Astrocyte (in vitro differentiated cells and primary cell): ENCODE measurements at regions not wholly inside any gene's neighbourhood (a gene's known extent, or its start where the extent isn't known, plus 50 kb on each side); places are given as distances from the start of the nearest gene placed in this dataset.

Experiments
- DNase-seq: peaks from one replicate; pipeline ENCODE4 v3.0.0-alpha.2; 2010; ENCODE audit warnings: low read depth
- FAIRE-seq: peaks from 2 replicates; lab custom pipeline; 2011; peaks lifted over from hg19 to GRCh38; lab: Jason Lieb, UNC
- H2AFZ ChIP-seq: 2 replicates; pipeline ENCODE4 v1.6.0; 2012; ENCODE audit warnings: low read depth, low read length, inconsistent platforms
- H3K27ac ChIP-seq: 2 replicates; pipeline ENCODE4 v1.5.1; 2011; ENCODE audit warnings: low read depth, low read length, inconsistent platforms
- H3K27me3 ChIP-seq: 2 replicates; pipeline ENCODE4 v1.6.0; 2011; ENCODE audit warnings: low read length, inconsistent platforms; ENCODE audit not compliant: insufficient read depth
- H3K36me3 ChIP-seq: 2 replicates; pipeline ENCODE4 v1.5.1; 2011; ENCODE audit warnings: low read length, inconsistent platforms; ENCODE audit not compliant: insufficient read depth
- H3K4me1 ChIP-seq: 2 replicates; pipeline ENCODE4 v1.5.1; 2011; ENCODE audit warnings: low read length, inconsistent platforms; ENCODE audit not compliant: insufficient read depth
- H3K4me2 ChIP-seq: 2 replicates; pipeline ENCODE4 v1.6.0; 2012; ENCODE audit warnings: low read length, inconsistent platforms
- H3K4me3 ChIP-seq: 2 replicates; pipeline ENCODE4 v1.5.1; 2011; ENCODE audit warnings: low read depth, mild to moderate bottlenecking, low read length, inconsistent platforms; ENCODE audit not compliant: insufficient read depth
- H3K79me2 ChIP-seq: 2 replicates; pipeline ENCODE4 v1.6.0; 2012; ENCODE audit warnings: mild to moderate bottlenecking, low read length, inconsistent platforms; ENCODE audit not compliant: insufficient read depth
- H3K9ac ChIP-seq: 2 replicates; pipeline ENCODE4 v1.6.0; 2012; ENCODE audit warnings: mild to moderate bottlenecking, low read length, inconsistent platforms
- H3K9me3 ChIP-seq: 2 replicates; pipeline ENCODE4 v1.5.1; 2012; ENCODE audit warnings: low read depth, mild to moderate bottlenecking, low read length, inconsistent platforms; ENCODE audit not compliant: insufficient read depth
- H4K20me1 ChIP-seq: 2 replicates; pipeline ENCODE4 v1.6.0; 2012; ENCODE audit warnings: low read length, inconsistent platforms; ENCODE audit not compliant: insufficient read depth
- H3K27ac Mint-ChIP-seq: one replicate; pipeline ENCODE4 v1.8.0; 2021; ENCODE audit warnings: mild to moderate bottlenecking, mixed read lengths; ENCODE audit not compliant: unreplicated experiment
- H3K27me3 Mint-ChIP-seq: one replicate; pipeline ENCODE4 v1.8.0; 2021; ENCODE audit warnings: low read depth, mixed read lengths; ENCODE audit not compliant: unreplicated experiment
- H3K36me3 Mint-ChIP-seq: one replicate; pipeline ENCODE4 v1.8.0; 2021; ENCODE audit warnings: low read depth, mixed read lengths; ENCODE audit not compliant: unreplicated experiment
- H3K4me1 Mint-ChIP-seq: one replicate; pipeline ENCODE4 v1.8.0; 2021; ENCODE audit warnings: low read depth, mixed read lengths; ENCODE audit not compliant: unreplicated experiment
- H3K4me3 Mint-ChIP-seq: one replicate; pipeline ENCODE4 v1.8.0; 2021; ENCODE audit warnings: mild to moderate bottlenecking, moderate library complexity, mixed read lengths; ENCODE audit not compliant: unreplicated experiment
- H3K9me3 Mint-ChIP-seq: one replicate; pipeline ENCODE4 v1.8.0; 2021; ENCODE audit warnings: mild to moderate bottlenecking, mixed read lengths; ENCODE audit not compliant: unreplicated experiment
- EZH2 ChIP-seq: IDR thresholded peaks from 2 replicates; pipeline ENCODE4 v1.6.1; 2012; ENCODE audit warnings: mild to moderate bottlenecking, low read length, inconsistent platforms; ENCODE audit not compliant: insufficient read depth
- TF ChIP-seq, protein P1 (sequence below): IDR thresholded peaks from 2 replicates; pipeline ENCODE4 v1.5.1; 2011; ENCODE audit warnings: low read depth, mild to moderate bottlenecking, inconsistent platforms, low read length, moderate library complexity; ENCODE audit not compliant: insufficient read depth

DNA sequence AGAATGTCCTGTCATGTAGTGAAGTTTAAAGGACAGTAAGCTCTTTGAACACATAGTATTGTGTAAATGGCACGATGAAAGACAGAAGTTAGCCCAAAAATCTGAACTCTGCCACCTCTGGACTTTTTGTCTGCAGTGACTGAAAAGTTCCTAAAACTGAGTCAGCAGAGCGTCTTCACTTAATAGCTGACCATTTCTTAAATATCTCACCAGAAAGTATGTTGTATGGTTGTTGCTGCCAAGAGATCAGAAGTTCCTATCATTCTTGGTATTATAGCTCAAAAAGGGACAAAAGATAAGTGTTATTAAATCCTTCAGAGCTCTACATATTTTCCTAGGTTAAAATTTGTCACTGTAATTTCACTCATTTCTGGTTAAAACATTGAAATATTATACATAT lies 1003.0 kb downstream of the TTLL7 start:
- Histone ChIP-seq H4K20me1 (no peaks in the 10 kb centered on the region), H3K9me3 (no peaks in the 10 kb centered on the region), H3K9ac (no peak overlapping the region), H3K36me3 (no peaks in the 10 kb centered on the region), H3K4me2 (no peak overlapping the region), H3K4me1 (no peaks in the 10 kb centered on the region), H3K4me3 (no peak overlapping the region), H3K27ac (no peak overlapping the region), H2AFZ (no peak overlapping the region), H3K27me3 (no peaks in the 10 kb centered on the region), H3K79me2 (no peaks in the 10 kb centered on the region)
- Mint-ChIP-seq H3K27me3 (no peaks in the 10 kb centered on the region), H3K27ac (no peak overlapping the region), H3K4me3 (no peak overlapping the region), H3K36me3 (no peaks in the 10 kb centered on the region), H3K4me1 (no peaks in the 10 kb centered on the region), H3K9me3 (peaks cover 2% of the 10 kb centered on the region)
- FAIRE-seq (no peak), DNase-seq (peak; percentile 3)
- TF ChIP-seq, protein P1, sequence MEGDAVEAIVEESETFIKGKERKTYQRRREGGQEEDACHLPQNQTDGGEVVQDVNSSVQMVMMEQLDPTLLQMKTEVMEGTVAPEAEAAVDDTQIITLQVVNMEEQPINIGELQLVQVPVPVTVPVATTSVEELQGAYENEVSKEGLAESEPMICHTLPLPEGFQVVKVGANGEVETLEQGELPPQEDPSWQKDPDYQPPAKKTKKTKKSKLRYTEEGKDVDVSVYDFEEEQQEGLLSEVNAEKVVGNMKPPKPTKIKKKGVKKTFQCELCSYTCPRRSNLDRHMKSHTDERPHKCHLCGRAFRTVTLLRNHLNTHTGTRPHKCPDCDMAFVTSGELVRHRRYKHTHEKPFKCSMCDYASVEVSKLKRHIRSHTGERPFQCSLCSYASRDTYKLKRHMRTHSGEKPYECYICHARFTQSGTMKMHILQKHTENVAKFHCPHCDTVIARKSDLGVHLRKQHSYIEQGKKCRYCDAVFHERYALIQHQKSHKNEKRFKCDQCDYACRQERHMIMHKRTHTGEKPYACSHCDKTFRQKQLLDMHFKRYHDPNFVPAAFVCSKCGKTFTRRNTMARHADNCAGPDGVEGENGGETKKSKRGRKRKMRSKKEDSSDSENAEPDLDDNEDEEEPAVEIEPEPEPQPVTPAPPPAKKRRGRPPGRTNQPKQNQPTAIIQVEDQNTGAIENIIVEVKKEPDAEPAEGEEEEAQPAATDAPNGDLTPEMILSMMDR = no peak
- TF ChIP-seq EZH2 = no peak

- FAIRE-seq = no peak
- no peaks in the 10 kb centered on the region for H4K20me1 ChIP-seq
These were observed 1004.2 kb downstream of the TTLL7 start for GRCh38 chr1:82994616-82995263.

DNA sequence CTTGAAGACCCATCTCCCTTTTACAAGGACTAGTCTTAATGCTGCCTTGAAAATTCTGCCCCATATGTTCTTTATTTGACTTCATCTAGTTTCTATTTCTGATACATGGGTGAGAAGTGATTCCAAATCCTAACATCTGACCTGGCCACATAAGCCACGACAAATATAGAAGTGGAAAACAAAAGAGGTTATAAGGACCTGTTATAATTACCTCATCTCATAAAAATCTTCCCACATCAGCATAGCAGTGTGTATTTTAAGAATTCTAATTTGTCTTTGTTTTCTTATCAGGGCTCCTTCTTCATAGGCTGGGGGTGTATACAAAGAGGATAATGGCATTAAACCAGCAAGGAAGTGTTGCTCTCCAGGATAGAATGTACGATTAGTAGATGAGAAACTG lies 1007.4 kb downstream of the TTLL7 start:
- Mint-ChIP-seq H3K9me3 (peaks cover 2% of the 10 kb centered on the region), H3K4me1 (no peaks in the 10 kb centered on the region), H3K27ac (no peak overlapping the region), H3K36me3 (no peaks in the 10 kb centered on the region), H3K27me3 (no peaks in the 10 kb centered on the region), H3K4me3 (no peak overlapping the region)
- H3K36me3 ChIP-seq = no peaks in the 10 kb centered on the region
- no peaks in the 10 kb centered on the region for H4K20me1 ChIP-seq
- H3K27me3 ChIP-seq = no peaks in the 10 kb centered on the region
- no peaks in the 10 kb centered on the region for H3K79me2 ChIP-seq
- H3K4me2 ChIP-seq = no peak overlapping the region
- H3K9ac ChIP-seq = no peak overlapping the region
- DNase-seq (peak; percentile 4), FAIRE-seq (no peak)
- H3K4me3 ChIP-seq = no peak overlapping the region
- TF ChIP-seq, protein P1 = no peak
- no peak for TF ChIP-seq EZH2
- no peak overlapping the region for H2AFZ ChIP-seq
- no peaks in the 10 kb centered on the region for H3K9me3 ChIP-seq
- H3K4me1 ChIP-seq = no peaks in the 10 kb centered on the region
- no peak overlapping the region for H3K27ac ChIP-seq

More at GRCh38 chr1:82994616-82995263, 1004.2 kb downstream of the TTLL7 start:
- no peaks in the 10 kb centered on the region for H3K27me3 ChIP-seq
- H3K27ac ChIP-seq = no peak overlapping the region
- no peaks in the 10 kb centered on the region for H3K4me1 Mint-ChIP-seq
- H3K79me2 ChIP-seq = no peaks in the 10 kb centered on the region
- no peak overlapping the region for H3K27ac Mint-ChIP-seq
- H3K4me3 Mint-ChIP-seq = no peak overlapping the region
- TF ChIP-seq EZH2 = no peak
- TF ChIP-seq, protein P1 = no peak
- no peaks in the 10 kb centered on the region for H3K9me3 ChIP-seq
- DNase-seq = no peak
- H2AFZ ChIP-seq = no peak overlapping the region
- H3K9me3 Mint-ChIP-seq = peaks cover 2% of the 10 kb centered on the region
- H3K36me3 Mint-ChIP-seq = no peaks in the 10 kb centered on the region
- no peak overlapping the region for H3K9ac ChIP-seq
- H3K27me3 Mint-ChIP-seq = no peaks in the 10 kb centered on the region
- no peaks in the 10 kb centered on the region for H3K36me3 ChIP-seq
- no peak overlapping the region for H3K4me2 ChIP-seq
- no peak overlapping the region for H3K4me3 ChIP-seq
- H3K4me1 ChIP-seq = no peaks in the 10 kb centered on the region
